ENCODE measurements at regions not wholly inside any gene's neighbourhood (a gene's known extent, or its start where the extent isn't known, plus 50 kb on each side); places are given as distances from the start of the nearest gene placed in this dataset.

DNA sequence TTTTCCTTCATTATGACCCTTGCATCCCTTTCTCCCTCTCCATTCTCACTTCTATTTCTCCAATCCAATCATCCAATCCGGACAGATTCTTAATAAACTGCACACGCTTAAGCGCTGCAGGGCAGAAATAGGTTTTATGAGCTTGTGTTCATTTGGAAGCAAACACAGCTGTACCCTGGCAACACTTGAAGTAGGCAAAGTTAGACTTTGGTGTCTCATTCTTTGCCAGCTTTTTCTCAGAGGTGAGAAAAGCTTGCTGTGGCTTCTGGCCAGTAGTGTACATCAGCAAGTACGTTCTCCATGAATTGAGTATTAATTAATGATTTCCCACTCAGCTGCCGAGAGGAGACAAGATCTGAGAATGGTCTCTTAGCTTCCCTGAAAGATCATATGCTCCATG, 88.5 kb downstream of the FBXO4 start:
- peaks cover 0 to 9% of the 10 kb centered on the region in 2 experiments for H3K27me3 ChIP-seq (ENCODE audit: control insufficient read depth in 1 of 2, insufficient read depth in 2 of 2, low read length in 2 of 2)
- H3K4me3 ChIP-seq (ENCODE audit: low read length) = no peak overlapping the region
- no peaks in the 10 kb centered on the region for H3K4me1 ChIP-seq (ENCODE audit: insufficient read depth, low read length)
- ChIA-PET CTCF (interaction anchor here (1.4 kb wide), 1 partner anchor 8 kb away, joined by 5 read pairs; no protein-coding TSS in a partner anchor), POLR2A (no interaction called here)
- intact Hi-C loops (cut with DNase I, micrococcal nuclease) = no loop called here
- no peaks in the 10 kb centered on the region for H3K4me1 Mint-ChIP-seq (ENCODE audit: low read depth)
- H3K9me3 ChIP-seq (ENCODE audit: control insufficient read depth in 1 of 2, insufficient read depth in 1 of 2, low read length in 2 of 2) = no peaks in the 10 kb centered on the region
- TF ChIP-seq, protein P1, sequence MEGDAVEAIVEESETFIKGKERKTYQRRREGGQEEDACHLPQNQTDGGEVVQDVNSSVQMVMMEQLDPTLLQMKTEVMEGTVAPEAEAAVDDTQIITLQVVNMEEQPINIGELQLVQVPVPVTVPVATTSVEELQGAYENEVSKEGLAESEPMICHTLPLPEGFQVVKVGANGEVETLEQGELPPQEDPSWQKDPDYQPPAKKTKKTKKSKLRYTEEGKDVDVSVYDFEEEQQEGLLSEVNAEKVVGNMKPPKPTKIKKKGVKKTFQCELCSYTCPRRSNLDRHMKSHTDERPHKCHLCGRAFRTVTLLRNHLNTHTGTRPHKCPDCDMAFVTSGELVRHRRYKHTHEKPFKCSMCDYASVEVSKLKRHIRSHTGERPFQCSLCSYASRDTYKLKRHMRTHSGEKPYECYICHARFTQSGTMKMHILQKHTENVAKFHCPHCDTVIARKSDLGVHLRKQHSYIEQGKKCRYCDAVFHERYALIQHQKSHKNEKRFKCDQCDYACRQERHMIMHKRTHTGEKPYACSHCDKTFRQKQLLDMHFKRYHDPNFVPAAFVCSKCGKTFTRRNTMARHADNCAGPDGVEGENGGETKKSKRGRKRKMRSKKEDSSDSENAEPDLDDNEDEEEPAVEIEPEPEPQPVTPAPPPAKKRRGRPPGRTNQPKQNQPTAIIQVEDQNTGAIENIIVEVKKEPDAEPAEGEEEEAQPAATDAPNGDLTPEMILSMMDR (IDR thresholded peaks at IDR 0.05) = no peak
- ATAC-seq (ENCODE audit: poor library complexity) = no peak
- no peaks in the 10 kb centered on the region for H3K36me3 ChIP-seq (ENCODE audit: insufficient read depth, low read length)
- peaks cover 31% of the 10 kb centered on the region for H3K27me3 Mint-ChIP-seq
- H3K27ac ChIP-seq (ENCODE audit: low read depth in 1 of 2, low read length in 2 of 2) = no peak overlapping the region
- H3K9me3 Mint-ChIP-seq = no peaks in the 10 kb centered on the region
- DNase-seq = no peak
- no peak overlapping the region for H3K4me3 Mint-ChIP-seq
- H3K36me3 Mint-ChIP-seq (ENCODE audit: low read depth) = no peaks in the 10 kb centered on the region
- H3K27ac Mint-ChIP-seq = no peak overlapping the region

DNA sequence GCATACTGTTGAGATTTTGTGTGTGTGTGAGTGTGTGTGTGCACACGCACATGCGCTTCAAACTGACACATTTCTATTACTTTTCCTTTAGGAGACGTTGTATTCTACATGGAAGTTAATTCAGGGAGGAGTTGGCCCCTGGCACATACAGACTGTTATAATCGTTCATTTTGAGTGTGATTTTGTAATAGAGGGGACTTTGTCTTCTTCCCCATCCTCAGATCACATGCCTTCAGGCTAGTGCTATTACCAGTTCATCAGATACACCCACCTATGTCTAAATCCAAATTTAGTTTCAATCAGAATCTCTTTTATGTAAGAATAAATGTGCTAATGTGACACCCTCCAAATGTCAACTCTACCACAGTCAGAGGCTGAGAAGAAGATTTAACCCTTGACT, 90.2 kb downstream of the FBXO4 start:
- intact Hi-C loops (cut with DNase I, micrococcal nuclease) = no loop called here
- Histone ChIP-seq H3K27ac (ENCODE audit: low read depth in 1 of 2, low read length in 2 of 2) (no peak overlapping the region), H3K27me3 (ENCODE audit: control insufficient read depth in 1 of 2, insufficient read depth in 2 of 2, low read length in 2 of 2) (peaks cover 0 to 9% of the 10 kb centered on the region in 2 experiments), H3K36me3 (ENCODE audit: insufficient read depth, low read length) (no peaks in the 10 kb centered on the region), H3K4me3 (ENCODE audit: low read length) (no peak overlapping the region), H3K4me1 (ENCODE audit: insufficient read depth, low read length) (no peaks in the 10 kb centered on the region), H3K9me3 (ENCODE audit: control insufficient read depth in 1 of 2, insufficient read depth in 1 of 2, low read length in 2 of 2) (no peaks in the 10 kb centered on the region)
- H3K36me3 Mint-ChIP-seq (ENCODE audit: low read depth) = no peaks in the 10 kb centered on the region
- ChIA-PET CTCF (no interaction called here), POLR2A (no interaction called here)
- no peaks in the 10 kb centered on the region for H3K9me3 Mint-ChIP-seq
- ATAC-seq (ENCODE audit: poor library complexity) = no peak
- H3K27me3 Mint-ChIP-seq = peaks cover 31% of the 10 kb centered on the region
- TF ChIP-seq, protein P1 (IDR thresholded peaks at IDR 0.05) = no peak
- H3K27ac Mint-ChIP-seq = no peak overlapping the region
- no peak for DNase-seq
- no peaks in the 10 kb centered on the region for H3K4me1 Mint-ChIP-seq (ENCODE audit: low read depth)
- no peak overlapping the region for H3K4me3 Mint-ChIP-seq

DNA sequence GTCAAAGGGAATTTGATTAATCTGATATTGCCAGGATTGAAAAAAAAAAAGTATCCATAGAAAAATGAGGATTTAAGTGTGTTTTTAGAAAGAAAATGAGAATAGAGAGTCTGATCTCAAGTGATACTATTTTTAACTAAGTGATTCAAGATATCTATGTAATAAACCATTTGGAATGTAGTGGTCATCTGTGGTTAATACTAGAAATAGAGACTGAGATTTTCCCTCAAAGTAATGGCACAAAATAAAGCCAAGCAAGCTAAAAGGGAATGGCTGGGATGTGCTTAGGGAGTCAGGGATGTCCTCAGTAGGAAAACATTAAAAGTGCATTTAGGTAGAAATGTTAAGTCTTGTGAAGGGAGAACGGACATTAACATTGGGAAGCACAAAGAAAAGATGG, 90.6 kb downstream of the FBXO4 start:
- TF ChIP-seq, protein P1 (IDR thresholded peaks at IDR 0.05) = no peak
- no peak overlapping the region for H3K4me3 ChIP-seq (ENCODE audit: low read length)
- no peaks in the 10 kb centered on the region for H3K36me3 ChIP-seq (ENCODE audit: insufficient read depth, low read length)
- POLR2A ChIA-PET = no interaction called here
- CTCF ChIA-PET = no interaction called here
- intact Hi-C loops (cut with DNase I, micrococcal nuclease) = no loop called here
- H3K9me3 ChIP-seq (ENCODE audit: control insufficient read depth in 1 of 2, insufficient read depth in 1 of 2, low read length in 2 of 2) = no peaks in the 10 kb centered on the region
- ATAC-seq (ENCODE audit: poor library complexity) (no peak), DNase-seq (no peak)
- no peak overlapping the region for H3K27ac ChIP-seq (ENCODE audit: low read depth in 1 of 2, low read length in 2 of 2)
- Mint-ChIP-seq H3K27me3 (peaks cover 34% of the 10 kb centered on the region), H3K36me3 (ENCODE audit: low read depth) (no peaks in the 10 kb centered on the region), H3K4me3 (no peak overlapping the region), H3K4me1 (ENCODE audit: low read depth) (no peaks in the 10 kb centered on the region), H3K9me3 (no peaks in the 10 kb centered on the region), H3K27ac (no peak overlapping the region)
- no peaks in the 10 kb centered on the region for H3K4me1 ChIP-seq (ENCODE audit: insufficient read depth, low read length)
- H3K27me3 ChIP-seq (ENCODE audit: control insufficient read depth in 1 of 2, insufficient read depth in 2 of 2, low read length in 2 of 2) = peaks cover 0 to 12% of the 10 kb centered on the region in 2 experiments

Data from CD4-positive, alpha-beta T cell (primary cell).